GM18505 (cell line): ENCODE measurements at regions not wholly inside any gene's neighbourhood (a gene's known extent, or its start where the extent isn't known, plus 50 kb on each side); places are given as distances from the start of the nearest gene placed in this dataset.

Source experiments
- ATAC-seq: cut with Tn5 transposase; IDR thresholded peaks from one replicate; pipeline ENCODE4 v1.9.1; 2021; ENCODE audit not compliant: unreplicated experiment
- POLR2A ChIP-seq: IDR thresholded peaks from 4 replicates; pipeline ENCODE4 v1.6.1; 2011; ENCODE audit warnings: borderline replicate concordance; ENCODE audit not compliant: insufficient read depth, insufficient read length; ENCODE audit errors: extremely low read depth

DNA sequence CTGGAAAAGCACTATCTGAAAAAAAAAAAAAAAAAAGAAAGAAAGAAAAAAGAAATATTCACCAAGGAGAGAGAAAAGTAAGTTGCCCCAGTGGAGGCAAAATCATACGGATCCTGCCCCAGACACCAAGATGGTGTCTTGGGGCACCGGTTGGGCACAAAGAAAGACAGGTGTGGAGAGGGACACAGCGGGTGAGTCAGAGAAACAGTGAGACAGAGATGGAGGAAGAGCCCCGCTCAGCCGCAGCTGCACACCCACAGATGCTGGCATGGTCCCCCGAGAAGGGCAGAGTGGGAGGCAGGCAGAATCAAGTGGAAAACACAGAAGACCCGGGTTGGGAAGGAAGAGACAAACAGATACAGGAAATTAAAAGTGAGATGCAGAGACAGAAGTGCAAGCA lies 129.7 kb upstream of the SMAD3 start:
- no peak for ATAC-seq

DNA sequence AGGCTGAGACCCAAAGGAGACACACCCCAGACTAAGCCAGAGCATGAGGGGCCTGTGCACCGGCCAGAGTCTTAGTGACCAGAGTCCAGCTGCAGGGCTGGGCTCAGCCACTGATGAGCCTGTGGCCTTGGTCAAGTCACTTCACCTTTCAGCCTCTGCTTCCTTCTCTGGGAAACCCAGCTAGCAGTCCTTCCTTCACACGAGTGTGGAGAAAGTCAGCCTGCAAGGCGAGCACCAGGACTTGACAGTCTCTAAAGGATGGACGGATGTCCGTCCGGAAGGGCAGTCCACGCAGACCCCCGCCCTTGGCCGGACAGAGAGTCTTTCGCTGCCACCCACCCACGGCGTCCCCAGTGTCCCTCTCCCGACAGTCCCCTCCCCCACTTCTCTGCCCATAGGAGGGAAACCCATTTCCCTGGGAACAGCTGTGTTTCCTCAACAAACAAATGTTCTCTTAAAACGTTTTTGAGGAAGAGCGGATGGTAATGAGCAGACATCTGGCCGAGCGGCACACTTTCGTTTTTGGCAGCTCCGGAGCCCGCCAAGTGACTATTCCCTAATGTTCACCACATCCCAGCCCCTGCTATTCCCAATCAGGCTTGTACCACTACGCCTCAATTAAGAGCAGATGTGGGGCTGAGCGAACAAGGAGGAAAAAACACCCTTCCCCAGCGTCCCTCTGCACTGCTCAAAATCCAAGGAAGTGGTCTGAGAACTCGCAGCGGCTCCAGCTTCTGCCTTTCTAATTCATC lies 129.1 kb upstream of the SMAD3 start:
- no peak for TF ChIP-seq POLR2A
- ATAC-seq, result no peak

More for the DNA sequence above, 129.7 kb upstream of the SMAD3 start:
- TF ChIP-seq POLR2A, result no peak

- TF ChIP-seq POLR2A, result no peak
These were observed 128.4 kb upstream of the SMAD3 start for GRCh38 chr15:66936861-66937582.

DNA sequence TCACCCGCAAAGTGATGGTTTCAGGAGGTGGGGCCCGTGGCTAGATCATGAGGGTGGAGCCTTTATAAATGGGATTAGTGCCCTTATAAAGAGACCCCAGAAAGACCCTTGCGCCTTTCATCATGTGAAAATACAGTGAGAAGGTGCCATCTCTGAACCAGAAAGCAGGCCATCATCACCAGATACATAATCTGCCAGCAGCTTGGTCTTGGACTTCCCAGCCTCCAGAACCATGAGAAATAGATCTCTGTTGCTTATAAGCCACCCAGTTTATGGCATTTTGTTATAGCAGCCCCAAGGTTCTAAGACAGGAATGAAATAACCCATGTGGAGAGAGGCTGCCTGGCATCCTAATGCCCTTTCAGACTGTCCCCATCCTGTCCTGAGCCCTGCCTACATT lies 127.8 kb upstream of the SMAD3 start:
- no peak for ATAC-seq
- no peak for TF ChIP-seq POLR2A

More at GRCh38 chr15:66936861-66937582, 128.4 kb upstream of the SMAD3 start:
- no peak for ATAC-seq

DNA sequence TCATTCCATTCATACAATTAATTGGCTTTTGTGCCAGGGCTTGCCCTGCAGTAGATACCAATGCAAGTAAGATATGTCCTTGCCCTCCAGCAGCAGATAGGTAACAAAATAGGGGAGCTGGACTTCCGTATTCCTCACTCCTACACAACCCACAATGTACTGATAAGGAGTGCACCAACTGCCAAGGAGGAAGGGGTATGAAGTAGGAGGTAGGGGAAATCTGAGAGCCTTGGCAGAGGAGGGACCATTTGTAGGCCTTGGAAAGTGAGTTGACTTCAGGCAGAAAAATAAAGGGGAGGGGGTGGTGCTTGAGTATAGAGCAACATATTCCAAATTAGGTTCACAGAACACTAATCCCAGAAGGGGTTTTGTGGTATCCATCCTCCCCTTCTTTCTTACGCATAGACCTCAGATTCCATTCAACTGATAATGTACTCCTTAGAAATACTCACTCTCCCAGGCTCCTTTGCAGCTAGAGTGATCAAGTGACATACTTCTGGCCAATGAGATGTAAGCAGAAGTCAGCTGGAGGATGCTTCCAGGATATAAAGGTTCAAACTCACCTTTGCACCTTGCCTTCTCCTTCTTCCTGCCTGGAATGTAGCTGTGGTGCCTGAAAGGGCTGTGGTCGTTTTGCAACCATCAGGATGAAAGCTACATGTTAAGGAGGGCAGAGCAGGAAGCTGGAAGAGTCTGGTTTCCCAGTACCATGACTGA lies 127.1 kb upstream of the SMAD3 start:
- ATAC-seq, result no peak
- no peak for TF ChIP-seq POLR2A

DNA sequence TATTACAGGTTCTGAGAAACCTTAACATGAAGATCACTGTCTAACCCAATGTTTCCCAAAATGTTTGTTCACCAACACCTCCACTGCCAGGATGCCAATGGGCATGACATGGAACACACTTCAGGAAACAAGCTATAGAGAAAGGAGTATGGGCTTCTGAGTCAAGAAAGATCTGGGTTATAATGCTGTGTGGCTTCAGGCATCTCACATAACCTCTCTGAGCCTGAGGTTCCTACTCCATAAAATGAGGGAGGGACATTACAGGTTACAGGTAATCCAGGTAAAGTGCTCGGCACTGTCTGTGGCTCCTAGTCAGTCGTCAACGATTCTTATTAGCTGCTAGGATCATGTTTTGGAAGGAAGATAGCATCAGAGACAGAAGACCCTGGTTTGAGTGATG lies 126.4 kb upstream of the SMAD3 start:
- TF ChIP-seq POLR2A, result no peak
- ATAC-seq, result no peak

- TF ChIP-seq POLR2A, result no peak
- no peak for ATAC-seq
These were observed 125.9 kb upstream of the SMAD3 start for GRCh38 chr15:66939451-66940023.

DNA sequence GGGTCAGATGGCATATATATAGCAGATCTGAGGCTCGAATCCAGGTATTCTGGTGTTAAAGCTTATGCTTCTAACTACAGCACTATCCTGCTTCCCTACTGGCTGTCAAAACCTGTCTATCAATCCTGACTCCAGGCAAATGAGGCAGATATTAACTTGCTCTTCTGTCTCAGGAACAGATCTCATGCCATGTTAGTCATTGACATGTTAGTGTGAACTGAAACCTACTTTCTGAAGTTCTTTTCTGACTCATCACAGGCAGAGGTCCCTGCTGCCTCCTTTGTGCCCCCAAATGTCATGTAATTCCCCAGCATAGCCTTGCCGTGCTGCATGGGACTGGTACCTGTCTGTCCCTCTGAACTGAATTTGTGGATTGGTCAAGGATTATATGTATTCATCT lies 125.0 kb upstream of the SMAD3 start:
- no peak for ATAC-seq
- TF ChIP-seq POLR2A, result no peak

- no peak for TF ChIP-seq POLR2A
- ATAC-seq, result no peak
These were observed 124.2 kb upstream of the SMAD3 start for GRCh38 chr15:66941108-66941711.

GRCh38 chr15:66941791-66942190 lies 123.6 kb upstream of the SMAD3 start:
- ATAC-seq, result no peak

GRCh38 chr15:66942649-66943390 lies 122.6 kb upstream of the SMAD3 start:
- no peak for ATAC-seq
- TF ChIP-seq POLR2A, result no peak

More at GRCh38 chr15:66941791-66942190, 123.6 kb upstream of the SMAD3 start:
- no peak for TF ChIP-seq POLR2A

DNA sequence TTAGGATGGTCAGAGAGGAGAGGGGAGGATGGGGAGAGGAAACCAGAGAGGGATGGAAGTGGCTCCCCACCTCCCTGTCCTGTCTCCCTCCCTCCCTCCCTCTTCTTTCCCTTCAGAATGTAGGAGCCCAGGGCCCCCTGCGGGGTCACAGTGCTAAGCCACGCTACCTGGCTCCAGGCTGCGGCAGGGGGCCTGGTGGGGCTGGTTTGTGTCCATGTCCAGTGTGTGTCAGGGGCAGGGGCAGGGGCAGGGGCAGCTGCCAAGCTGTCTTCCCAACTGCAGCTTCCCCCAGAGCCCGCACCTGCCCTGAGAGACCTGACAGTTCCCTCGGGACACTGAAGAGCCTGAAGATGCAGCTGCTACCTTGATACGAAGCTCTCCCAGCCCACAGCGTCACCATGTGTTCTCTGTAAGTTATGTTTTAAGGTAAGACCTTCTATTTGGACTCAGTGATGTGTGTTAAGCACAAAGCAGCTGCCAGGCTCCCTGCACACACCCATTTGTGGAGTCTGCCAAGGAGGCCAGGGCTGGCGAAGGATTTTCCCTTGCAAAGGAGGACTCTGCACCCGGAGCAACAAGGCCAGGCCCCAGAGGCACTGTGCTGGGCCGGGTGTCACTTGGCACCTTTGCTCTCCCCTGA lies 121.8 kb upstream of the SMAD3 start:
- TF ChIP-seq POLR2A, result no peak
- no peak for ATAC-seq

GRCh38 chr15:66944121-66944520 lies 121.3 kb upstream of the SMAD3 start:
- ATAC-seq, result no peak
- TF ChIP-seq POLR2A, result no peak

DNA sequence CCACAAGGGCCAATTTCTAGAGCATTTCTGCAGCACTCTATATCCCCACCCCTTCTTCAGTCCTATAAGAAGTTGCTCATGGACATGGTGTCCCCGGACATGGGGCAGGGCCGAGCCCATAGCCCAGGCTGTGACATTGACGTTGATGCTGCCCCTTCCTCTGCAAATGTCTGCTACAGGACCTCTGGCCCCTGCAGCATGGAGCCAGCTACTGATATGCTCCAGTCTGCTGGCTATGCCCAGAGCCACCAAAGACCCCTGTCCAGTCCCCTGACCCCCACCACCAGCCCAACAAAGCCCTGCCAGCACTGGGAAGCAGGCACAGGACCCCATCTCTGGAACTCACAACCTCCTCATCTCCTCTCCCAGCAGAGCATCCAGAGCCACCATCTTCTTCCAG lies 120.1 kb upstream of the SMAD3 start:
- no peak for ATAC-seq
- TF ChIP-seq POLR2A, result no peak
